ENCODE measurements at regions not wholly inside any gene's neighbourhood (a gene's known extent, or its start where the extent isn't known, plus 50 kb on each side); places are given as distances from the start of the nearest gene placed in this dataset.
"Not testable (repeated sequence)": the region's sequence is repeated elsewhere in the genome, so short reads cannot be mapped to it uniquely, and the experiment has no call there.

- H3K4me1 ChIP-seq (ENCODE audit: low read depth) = peaks cover 19% of the 10 kb centered on the region
- no peak for TF ChIP-seq CTCF (IDR thresholded peaks at IDR 0.05; ENCODE audit: low read depth, low read length)
- H3K27ac ChIP-seq = no peak overlapping the region
- no peaks in the 10 kb centered on the region for H3K36me3 ChIP-seq
- no peak for DNase-seq (ENCODE audit: low read depth in 1 of 2, low spot score in 1 of 2)
- H3K4me3 ChIP-seq = no peak overlapping the region
- H3K27me3 ChIP-seq = no peaks in the 10 kb centered on the region
- no peaks in the 10 kb centered on the region for H3K9me3 ChIP-seq (ENCODE audit: low read depth)
These were observed 62.1 kb upstream of the USP9X start for GRCh38 chrX:41023098-41023497.

- not testable (repeated sequence) for H3K9me3 ChIP-seq (ENCODE audit: low read depth); H3K36me3 ChIP-seq; H3K27me3 ChIP-seq; H3K27ac ChIP-seq; H3K4me3 ChIP-seq; DNase-seq (ENCODE audit: low read depth in 1 of 2, low spot score in 1 of 2)
- peaks cover 19% of the 10 kb centered on the region for H3K4me1 ChIP-seq (ENCODE audit: low read depth)
- peak; percentile 13 for TF ChIP-seq CTCF (IDR thresholded peaks at IDR 0.05; ENCODE audit: low read depth, low read length)
These were observed 60.9 kb upstream of the USP9X start for GRCh38 chrX:41024335-41024734.

GRCh38 chrX:41024755-41025154 lies 60.5 kb upstream of the USP9X start:
- no peak overlapping the region for H3K4me3 ChIP-seq
- H3K9me3 ChIP-seq (ENCODE audit: low read depth) = no peaks in the 10 kb centered on the region
- H3K36me3 ChIP-seq = no peaks in the 10 kb centered on the region
- H3K27ac ChIP-seq = no peak overlapping the region
- H3K27me3 ChIP-seq = no peaks in the 10 kb centered on the region
- TF ChIP-seq CTCF (IDR thresholded peaks at IDR 0.05; ENCODE audit: low read depth, low read length) = no peak
- no peak for DNase-seq (ENCODE audit: low read depth in 1 of 2, low spot score in 1 of 2)
- H3K4me1 ChIP-seq (ENCODE audit: low read depth) = peaks cover 19% of the 10 kb centered on the region

GRCh38 chrX:41025926-41026701 lies 59.1 kb upstream of the USP9X start:
- TF ChIP-seq CTCF (IDR thresholded peaks at IDR 0.05; ENCODE audit: low read depth, low read length) = no peak
- DNase-seq (ENCODE audit: low read depth in 1 of 2, low spot score in 1 of 2) = peak; percentile 48 to 54
- Histone ChIP-seq H3K27ac (peak overlapping the region; percentile 85), H3K4me1 (ENCODE audit: low read depth) (peaks cover 19% of the 10 kb centered on the region), H3K36me3 (no peaks in the 10 kb centered on the region), H3K9me3 (ENCODE audit: low read depth) (no peaks in the 10 kb centered on the region), H3K27me3 (no peaks in the 10 kb centered on the region), H3K4me3 (no peak overlapping the region)

- DNase-seq (ENCODE audit: low read depth in 1 of 2, low spot score in 1 of 2) = peak in 1 of 2 donors; percentile 46
- no peak for TF ChIP-seq CTCF (IDR thresholded peaks at IDR 0.05; ENCODE audit: low read depth, low read length)
- peak overlapping the region; percentile 85 for H3K27ac ChIP-seq
These were observed 58.6 kb upstream of the USP9X start for GRCh38 chrX:41026702-41027078.

More at GRCh38 chrX:41026702-41027078, 58.6 kb upstream of the USP9X start:
- no peaks in the 10 kb centered on the region for H3K9me3 ChIP-seq (ENCODE audit: low read depth)
- H3K4me3 ChIP-seq = no peak overlapping the region
- H3K4me1 ChIP-seq (ENCODE audit: low read depth) = peaks cover 19% of the 10 kb centered on the region
- H3K36me3 ChIP-seq = no peaks in the 10 kb centered on the region
- H3K27me3 ChIP-seq = no peaks in the 10 kb centered on the region

Measured in cardiac muscle cell (in vitro differentiated cells and primary cell).